ENCODE measurements at regions not wholly inside any gene's neighbourhood (a gene's known extent, or its start where the extent isn't known, plus 50 kb on each side); places are given as distances from the start of the nearest gene placed in this dataset.

DNA sequence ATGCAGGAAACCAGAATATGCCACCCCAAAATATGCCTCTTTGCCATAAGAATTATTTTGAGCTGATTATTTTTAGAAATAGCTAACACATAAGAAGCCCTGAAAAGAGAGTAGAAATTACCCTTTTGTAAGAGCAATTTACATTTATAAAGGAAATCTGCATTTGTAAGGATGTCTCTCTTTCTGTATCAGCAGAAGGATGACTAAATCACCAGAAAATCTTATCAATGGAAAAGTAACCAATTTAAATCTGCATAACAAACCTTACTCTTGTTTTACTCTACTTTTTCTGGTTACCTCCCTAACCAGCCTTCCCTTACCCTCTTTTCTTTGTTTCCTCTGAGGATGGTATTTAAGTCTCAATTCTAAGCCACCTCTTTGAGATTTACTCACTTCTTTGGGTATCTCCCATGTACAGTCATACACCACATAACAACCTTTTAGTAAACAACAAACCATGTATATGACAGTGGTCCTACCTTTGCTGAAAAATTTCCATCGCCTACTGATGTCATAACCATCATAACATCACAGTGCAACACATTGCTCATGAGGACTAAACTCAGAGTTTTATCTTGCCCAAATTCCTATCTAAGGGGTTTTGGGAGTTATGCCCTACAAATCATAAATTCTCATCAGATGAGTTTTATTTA lies 126.6 kb upstream of the PLPPR4 start:
- DNase-seq, result no peak
- no peaks in the 10 kb centered on the region for H3K27me3 ChIP-seq (replicated peaks)
- TF ChIP-seq, protein P1, sequence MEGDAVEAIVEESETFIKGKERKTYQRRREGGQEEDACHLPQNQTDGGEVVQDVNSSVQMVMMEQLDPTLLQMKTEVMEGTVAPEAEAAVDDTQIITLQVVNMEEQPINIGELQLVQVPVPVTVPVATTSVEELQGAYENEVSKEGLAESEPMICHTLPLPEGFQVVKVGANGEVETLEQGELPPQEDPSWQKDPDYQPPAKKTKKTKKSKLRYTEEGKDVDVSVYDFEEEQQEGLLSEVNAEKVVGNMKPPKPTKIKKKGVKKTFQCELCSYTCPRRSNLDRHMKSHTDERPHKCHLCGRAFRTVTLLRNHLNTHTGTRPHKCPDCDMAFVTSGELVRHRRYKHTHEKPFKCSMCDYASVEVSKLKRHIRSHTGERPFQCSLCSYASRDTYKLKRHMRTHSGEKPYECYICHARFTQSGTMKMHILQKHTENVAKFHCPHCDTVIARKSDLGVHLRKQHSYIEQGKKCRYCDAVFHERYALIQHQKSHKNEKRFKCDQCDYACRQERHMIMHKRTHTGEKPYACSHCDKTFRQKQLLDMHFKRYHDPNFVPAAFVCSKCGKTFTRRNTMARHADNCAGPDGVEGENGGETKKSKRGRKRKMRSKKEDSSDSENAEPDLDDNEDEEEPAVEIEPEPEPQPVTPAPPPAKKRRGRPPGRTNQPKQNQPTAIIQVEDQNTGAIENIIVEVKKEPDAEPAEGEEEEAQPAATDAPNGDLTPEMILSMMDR (IDR thresholded peaks at IDR 0.05; ENCODE audit: low read depth, low read length, missing control alignments), result no peak
- no peaks in the 10 kb centered on the region for H3K36me3 ChIP-seq (replicated peaks)
- no peak overlapping the region for H3K27ac ChIP-seq
- H3K4me3 ChIP-seq (ENCODE audit: low read depth, low read length), result no peak overlapping the region
- in situ Hi-C loops (cut with HindIII; ENCODE audit: low pct_ligation_motif_present, low sequenced_read_pairs), result no loop called here

DNA sequence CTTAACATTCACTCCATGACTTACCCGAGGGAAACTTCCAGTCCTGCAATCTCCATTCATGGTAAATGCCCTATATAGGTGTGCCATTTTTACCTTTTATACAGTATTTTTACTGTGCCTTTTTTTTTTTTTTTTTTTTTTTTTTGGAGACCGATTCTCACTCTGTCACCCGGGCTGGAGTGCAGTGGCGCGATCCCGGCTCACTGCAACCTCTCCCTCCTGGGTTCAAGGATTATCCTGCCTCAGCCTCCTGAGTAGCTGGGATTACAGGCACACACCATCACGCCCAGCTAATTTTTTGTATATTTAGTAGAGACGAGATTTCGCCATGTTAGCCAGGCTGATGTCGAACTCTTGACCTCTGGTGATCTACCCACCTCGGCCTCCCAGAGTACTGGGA lies 124.4 kb upstream of the PLPPR4 start:
- H3K27ac ChIP-seq, result no peak overlapping the region
- no peak for DNase-seq
- H3K27me3 ChIP-seq (replicated peaks), result no peaks in the 10 kb centered on the region
- TF ChIP-seq, protein P1 (IDR thresholded peaks at IDR 0.05; ENCODE audit: low read depth, low read length, missing control alignments), result no peak
- no peak overlapping the region for H3K4me3 ChIP-seq (ENCODE audit: low read depth, low read length)
- H3K36me3 ChIP-seq (replicated peaks), result no peaks in the 10 kb centered on the region
- in situ Hi-C loops (cut with HindIII; ENCODE audit: low pct_ligation_motif_present, low sequenced_read_pairs), result no loop called here

DNA sequence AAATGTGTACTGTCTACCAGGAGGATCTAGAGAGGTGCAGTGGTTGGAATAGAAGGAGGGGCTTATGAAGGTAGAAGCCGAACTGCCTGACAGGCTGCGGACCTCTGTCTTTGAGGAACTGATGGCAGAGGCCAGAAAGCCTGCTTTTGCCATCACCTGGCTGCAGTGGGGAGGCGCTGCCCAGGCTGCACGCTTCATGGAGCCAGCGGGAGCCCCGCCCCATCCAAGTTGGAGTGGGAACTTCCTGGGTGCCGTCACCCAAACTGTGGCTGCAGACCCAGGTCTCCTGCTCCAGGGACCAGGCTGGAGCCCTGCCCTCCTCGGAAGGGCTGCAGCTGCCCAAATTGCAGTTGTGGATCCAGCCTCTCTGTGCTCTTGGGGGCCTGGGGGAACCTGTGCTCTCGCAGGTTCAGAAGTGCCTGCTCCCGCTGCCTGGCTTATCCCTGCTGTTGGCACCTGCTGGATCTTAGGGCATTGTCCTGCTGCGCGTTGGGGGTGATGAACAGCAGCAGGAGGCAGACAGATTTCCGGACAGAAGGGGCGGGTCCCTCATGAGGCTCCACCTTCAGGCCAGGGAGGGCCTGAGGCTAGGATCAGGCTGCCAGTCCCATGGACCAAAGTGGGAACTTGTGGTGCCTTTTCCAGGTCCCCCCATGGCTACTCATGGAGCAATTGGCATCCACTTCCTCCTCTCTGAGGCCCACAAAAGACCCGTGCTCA lies 118.0 kb upstream of the PLPPR4 start:
- H3K27me3 ChIP-seq (replicated peaks), result no peaks in the 10 kb centered on the region
- no peak for DNase-seq

DNA sequence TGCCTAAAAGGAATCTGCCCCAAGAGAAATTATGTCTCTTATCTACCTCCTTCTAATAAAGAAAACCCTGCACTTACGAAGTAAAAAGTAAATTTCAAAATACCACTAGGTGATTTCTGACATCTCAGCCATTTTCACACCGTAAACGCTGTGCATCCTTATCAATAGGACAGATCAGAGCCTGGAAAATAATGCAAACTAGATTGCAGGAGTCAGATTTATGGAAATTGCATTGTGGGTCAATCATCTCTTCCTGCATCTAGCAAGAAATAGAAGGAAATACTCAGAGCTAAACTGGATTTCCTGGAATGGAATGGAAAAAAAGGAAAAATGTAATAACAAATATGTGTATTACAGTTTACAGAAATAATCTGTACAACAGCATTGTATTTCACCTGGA lies 114.3 kb upstream of the PLPPR4 start:
- no peak overlapping the region for H3K27ac ChIP-seq
- in situ Hi-C loops (cut with HindIII; ENCODE audit: low pct_ligation_motif_present, low sequenced_read_pairs), result no loop called here
- TF ChIP-seq, protein P1 (IDR thresholded peaks at IDR 0.05; ENCODE audit: low read depth, low read length, missing control alignments), result no peak

More for the DNA sequence above, 118.0 kb upstream of the PLPPR4 start:
- Histone ChIP-seq H3K36me3 (replicated peaks) (no peaks in the 10 kb centered on the region), H3K27ac (no peak overlapping the region), H3K4me3 (ENCODE audit: low read depth, low read length) (no peak overlapping the region)
- TF ChIP-seq, protein P1 (IDR thresholded peaks at IDR 0.05; ENCODE audit: low read depth, low read length, missing control alignments), result no peak
- in situ Hi-C loops (cut with HindIII; ENCODE audit: low pct_ligation_motif_present, low sequenced_read_pairs), result no loop called here

DNA sequence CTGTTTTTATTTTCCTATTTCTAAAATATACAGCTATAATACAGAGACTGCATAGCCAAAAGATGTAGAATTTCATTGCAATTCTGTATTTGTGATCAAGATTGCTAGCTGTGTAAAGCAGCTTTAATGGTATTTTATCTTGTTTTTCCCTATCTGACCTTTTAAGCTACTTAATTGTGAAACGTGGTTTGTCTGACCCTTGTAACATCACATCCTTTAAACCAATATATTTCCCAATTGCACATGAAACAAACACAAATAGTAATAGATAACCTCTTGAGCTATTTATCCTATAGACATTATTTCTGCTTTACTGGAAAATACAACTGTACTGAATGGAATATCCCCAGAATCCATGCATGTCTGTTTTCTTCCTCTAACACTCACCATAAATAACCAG lies 112.2 kb upstream of the PLPPR4 start:
- Histone ChIP-seq H3K36me3 (replicated peaks) (no peaks in the 10 kb centered on the region), H3K27me3 (replicated peaks) (no peaks in the 10 kb centered on the region), H3K4me3 (ENCODE audit: low read depth, low read length) (no peak overlapping the region), H3K27ac (no peak overlapping the region)
- TF ChIP-seq, protein P1 (IDR thresholded peaks at IDR 0.05; ENCODE audit: low read depth, low read length, missing control alignments), result no peak
- in situ Hi-C loops (cut with HindIII; ENCODE audit: low pct_ligation_motif_present, low sequenced_read_pairs), result no loop called here
- DNase-seq, result no peak

More for the DNA sequence above, 114.3 kb upstream of the PLPPR4 start:
- no peaks in the 10 kb centered on the region for H3K36me3 ChIP-seq (replicated peaks)
- DNase-seq, result no peak
- no peaks in the 10 kb centered on the region for H3K27me3 ChIP-seq (replicated peaks)
- no peak overlapping the region for H3K4me3 ChIP-seq (ENCODE audit: low read depth, low read length)

Measured in brain microvascular endothelial cell (primary cell).